GM12865 (cell line): ENCODE measurements at regions not wholly inside any gene's neighbourhood (a gene's known extent, or its start where the extent isn't known, plus 50 kb on each side); places are given as distances from the start of the nearest gene placed in this dataset.

ENCODE experiments used
- DNase-seq: peaks from one replicate; pipeline ENCODE4 v3.0.0; 2010; ENCODE audit warnings: low read depth
- H3K4me3 ChIP-seq: 2 replicates; pipeline ENCODE4 v1.5.1; 2011; ENCODE audit warnings: mild to moderate bottlenecking, low read depth, low read length, control low read depth
- CTCF ChIP-seq: IDR thresholded peaks from 2 replicates; pipeline ENCODE4 v1.5.1; 2011; ENCODE audit warnings: low read length, control low read depth, low read depth, inconsistent platforms; ENCODE audit not compliant: insufficient read depth; ENCODE audit errors: missing control alignments

- TF ChIP-seq CTCF = no peak
- no peak overlapping the region for H3K4me3 ChIP-seq
Measured at GRCh38 chr20:4601630-4602296, 84.5 kb upstream of the PRNP start.

GRCh38 chr20:4600308-4601014, 85.8 kb upstream of the PRNP start:
- TF ChIP-seq CTCF = no peak
- H3K4me3 ChIP-seq = no peak overlapping the region
- no peak for DNase-seq

More at GRCh38 chr20:4601630-4602296, 84.5 kb upstream of the PRNP start:
- no peak for DNase-seq

GRCh38 chr20:4597215-4597614, 89.0 kb upstream of the PRNP start:
- no peak for TF ChIP-seq CTCF
- no peak overlapping the region for H3K4me3 ChIP-seq
- DNase-seq = no peak

- DNase-seq = no peak
- TF ChIP-seq CTCF = no peak
Measured at GRCh38 chr20:4593149-4593525, 93.1 kb upstream of the PRNP start.

GRCh38 chr20:4592316-4593148, 93.7 kb upstream of the PRNP start:
- H3K4me3 ChIP-seq = no peak overlapping the region
- peak; percentile 18 for DNase-seq
- TF ChIP-seq CTCF = peak; percentile 89

More at GRCh38 chr20:4593149-4593525, 93.1 kb upstream of the PRNP start:
- no peak overlapping the region for H3K4me3 ChIP-seq

GRCh38 chr20:4591975-4592315, 94.3 kb upstream of the PRNP start:
- DNase-seq = no peak
- H3K4me3 ChIP-seq = no peak overlapping the region
- TF ChIP-seq CTCF = no peak
